GM19351 (cell line): ENCODE measurements at regions not wholly inside any gene's neighbourhood (a gene's known extent, or its start where the extent isn't known, plus 50 kb on each side); places are given as distances from the start of the nearest gene placed in this dataset.
"Not testable (repeated sequence)": the region's sequence is repeated elsewhere in the genome, so short reads cannot be mapped to it uniquely, and the experiment has no call there.

ENCODE experiments used
- ATAC-seq: cut with Tn5 transposase; IDR thresholded peaks from one replicate; pipeline ENCODE4 v1.9.1; 2021; ENCODE audit warnings: mild to moderate bottlenecking, moderate library complexity; ENCODE audit not compliant: unreplicated experiment

DNA sequence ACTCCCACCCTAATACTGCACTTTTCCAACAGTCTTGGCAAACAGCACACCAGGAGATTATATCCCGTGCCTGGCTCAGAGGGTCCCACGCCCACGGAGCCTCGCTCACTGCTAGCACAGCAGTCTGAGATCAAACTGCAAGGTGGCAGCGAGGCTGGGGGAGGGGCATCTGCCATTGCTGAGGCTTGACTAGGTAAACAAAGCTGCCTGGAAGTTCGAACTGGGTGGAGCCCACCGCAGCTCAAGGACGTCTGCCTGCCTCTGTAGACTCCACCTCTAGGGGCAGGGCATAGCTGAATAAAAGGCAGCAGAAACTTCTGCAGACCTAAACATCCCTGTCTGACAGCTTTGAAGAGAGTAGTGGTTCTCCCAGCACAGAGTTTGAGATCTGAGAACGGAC lies 401.9 kb upstream of the SLC30A5 start:
- not testable (repeated sequence) for ATAC-seq

- ATAC-seq = no peak
Observed at GRCh38 chr5:68698025-68698940, 395.5 kb upstream of the SLC30A5 start.

GRCh38 chr5:68699966-68700365 lies 393.8 kb upstream of the SLC30A5 start:
- ATAC-seq = no peak

- ATAC-seq = no peak
Observed at GRCh38 chr5:68707575-68707974, 386.2 kb upstream of the SLC30A5 start.

DNA sequence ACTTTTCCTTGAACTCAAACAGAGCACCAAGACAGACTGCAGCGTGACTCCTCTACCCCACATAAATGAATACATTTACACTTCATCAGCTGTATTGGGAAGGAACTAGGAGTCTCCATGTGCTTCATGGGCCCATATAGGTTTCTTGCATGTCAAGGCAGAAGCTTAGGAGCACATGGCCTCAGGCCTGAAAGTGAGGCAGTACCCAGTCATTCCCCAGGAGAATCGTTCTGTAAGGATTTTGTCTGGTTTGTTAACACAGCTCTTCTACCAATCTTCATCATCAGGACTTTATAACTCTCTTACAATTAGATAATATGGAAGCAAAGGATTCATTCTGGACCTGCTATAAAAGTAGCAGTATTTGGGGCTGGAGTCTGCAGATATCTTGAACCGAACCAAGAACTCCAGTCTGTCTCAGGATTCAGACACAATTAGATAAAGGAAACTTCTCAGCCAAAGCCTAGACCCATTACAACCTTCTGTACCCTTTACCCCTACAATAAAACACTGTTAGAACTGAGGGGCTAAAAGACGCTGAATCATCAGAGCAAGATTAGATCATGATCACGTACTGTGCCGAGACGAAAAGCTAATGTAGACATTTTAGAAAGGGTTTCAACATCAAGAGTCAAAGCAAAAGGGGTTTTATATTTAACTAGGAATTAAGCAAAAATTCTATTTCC lies 385.5 kb upstream of the SLC30A5 start:
- ATAC-seq = no peak

DNA sequence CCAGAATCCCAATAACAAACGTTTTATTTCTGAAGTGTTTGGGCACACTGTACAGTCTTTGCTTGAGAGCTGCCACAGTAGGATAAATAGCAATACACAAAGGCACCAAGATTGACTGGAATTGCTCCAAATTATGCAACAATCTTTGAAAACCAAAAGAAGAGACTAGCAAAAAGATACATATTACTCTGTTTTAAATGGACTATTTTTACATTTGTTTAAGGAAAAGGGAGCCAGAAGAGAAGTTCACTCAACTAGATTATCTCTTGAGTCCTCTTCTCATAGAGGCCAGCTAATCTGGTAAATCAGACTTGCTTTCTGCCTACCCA lies 385.0 kb upstream of the SLC30A5 start:
- no peak for ATAC-seq

DNA sequence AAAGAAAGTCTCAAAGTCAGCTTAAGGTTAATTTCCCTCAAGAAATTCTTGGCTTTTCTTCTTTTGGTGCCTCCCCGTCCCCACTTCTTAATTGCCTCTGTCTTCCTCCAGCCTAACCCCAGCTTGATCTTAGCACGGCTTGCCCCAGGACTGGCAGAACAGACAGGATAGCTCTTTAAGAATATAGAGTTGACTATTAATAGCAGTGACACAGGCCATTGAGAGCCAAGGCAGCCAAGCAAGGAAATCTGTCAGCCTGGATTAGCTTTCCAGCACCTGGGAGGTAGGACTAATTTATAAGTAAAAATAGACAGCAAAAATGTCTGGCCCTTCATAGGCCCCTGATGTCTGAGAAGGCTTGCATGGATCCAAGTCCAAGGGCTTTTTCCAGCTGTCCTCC lies 384.6 kb upstream of the SLC30A5 start:
- ATAC-seq = no peak

DNA sequence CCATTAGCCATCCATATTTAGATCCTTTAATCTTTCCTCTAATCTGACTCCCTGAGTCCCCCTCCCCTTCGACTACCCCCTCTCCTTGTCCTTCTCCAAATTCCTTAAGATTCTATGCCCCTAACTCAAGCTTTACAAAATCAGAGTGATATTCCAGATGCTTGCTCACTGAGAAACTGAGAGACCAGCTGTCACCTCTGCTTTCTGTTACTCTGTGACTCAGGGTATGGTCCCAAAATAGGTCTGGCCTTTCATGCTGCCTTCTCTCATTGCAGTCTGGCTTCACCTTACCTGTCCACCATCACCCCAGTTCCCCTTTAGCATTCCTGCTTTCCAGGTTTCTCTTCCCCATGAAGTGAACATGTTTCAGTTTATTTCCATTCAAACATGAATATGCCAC lies 383.3 kb upstream of the SLC30A5 start:
- ATAC-seq = peak; percentile 58

DNA sequence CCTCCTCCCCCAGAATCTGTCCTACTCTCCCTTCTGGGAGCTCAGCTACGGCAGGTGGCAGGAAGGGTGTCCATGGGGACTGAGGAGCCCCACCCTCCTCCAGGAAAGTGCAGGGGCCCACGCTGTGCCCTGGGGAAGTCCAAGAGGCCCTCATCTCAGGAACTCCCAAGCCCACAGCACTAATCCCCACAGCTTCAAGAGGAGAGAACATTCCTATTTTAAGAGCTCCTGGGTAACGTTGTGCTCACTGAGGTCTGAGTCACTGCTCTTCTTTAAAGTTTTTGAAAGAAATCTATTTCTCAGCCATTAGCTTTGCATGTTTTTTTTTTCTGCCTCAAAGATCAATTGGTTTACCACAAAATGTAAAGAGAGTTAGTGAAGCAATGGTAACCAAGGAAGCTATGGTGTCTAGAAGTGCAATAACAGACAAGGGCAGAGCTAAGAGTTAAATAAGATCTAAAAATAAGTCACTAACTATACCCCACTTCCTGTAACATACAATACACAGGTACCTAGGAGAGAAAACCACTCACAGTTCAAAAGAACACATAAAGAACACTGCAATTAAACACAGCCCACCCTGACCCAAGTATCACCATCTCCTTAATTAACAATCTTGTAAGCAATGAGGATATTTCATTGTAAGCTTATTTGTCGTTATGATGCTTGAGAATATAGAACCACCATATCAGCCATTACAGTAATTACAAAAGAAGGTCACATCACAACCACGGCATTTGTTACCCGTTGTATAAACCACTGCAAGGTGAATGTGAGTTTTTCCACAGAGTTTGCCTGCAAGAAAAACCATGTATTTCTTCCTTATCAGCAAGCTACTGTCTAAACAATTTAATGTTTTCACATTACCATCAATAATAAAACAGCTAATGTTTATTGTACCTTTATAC lies 382.3 kb upstream of the SLC30A5 start:
- ATAC-seq = peak; percentile 96

- no peak for ATAC-seq
Observed at GRCh38 chr5:68714810-68715209, 379.0 kb upstream of the SLC30A5 start.

DNA sequence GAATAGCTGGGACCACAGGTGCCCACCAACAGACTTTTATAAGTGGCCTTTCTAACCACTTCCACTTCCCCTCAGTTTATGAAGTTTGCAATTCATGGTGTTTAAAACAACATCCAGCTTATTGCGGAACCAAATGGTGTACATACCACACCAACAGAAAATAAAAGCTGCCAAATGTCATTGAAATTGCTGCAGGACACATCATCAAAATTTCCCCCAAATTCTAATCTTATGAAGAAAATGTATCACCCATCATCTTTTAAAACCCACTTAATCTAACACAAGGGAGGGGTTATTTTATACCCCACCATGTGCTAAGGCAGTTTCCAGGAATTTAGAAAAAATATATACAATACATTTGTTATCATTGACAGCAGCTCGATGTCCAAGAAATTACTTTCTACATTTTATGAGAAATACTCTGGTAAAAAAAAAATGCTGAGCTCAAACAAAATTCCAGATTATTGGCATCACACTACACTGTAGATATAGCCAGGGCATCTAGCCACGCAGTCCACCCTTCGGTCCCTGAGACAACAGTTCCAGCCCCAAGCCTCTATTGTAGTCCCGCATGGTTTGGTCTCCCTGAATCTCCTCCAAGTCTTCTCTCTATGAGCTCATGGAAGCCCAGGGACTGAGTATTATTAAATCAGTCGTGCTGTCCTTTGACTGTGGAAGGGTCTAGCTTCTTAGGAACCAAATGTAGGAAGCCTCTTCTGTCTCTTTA lies 372.8 kb upstream of the SLC30A5 start:
- ATAC-seq = no peak

- no peak for ATAC-seq
Observed at GRCh38 chr5:68722357-68722756, 371.5 kb upstream of the SLC30A5 start.

GRCh38 chr5:68725905-68726683 lies 367.7 kb upstream of the SLC30A5 start:
- ATAC-seq = no peak

GRCh38 chr5:68727931-68728330 lies 365.9 kb upstream of the SLC30A5 start:
- ATAC-seq = no peak

DNA sequence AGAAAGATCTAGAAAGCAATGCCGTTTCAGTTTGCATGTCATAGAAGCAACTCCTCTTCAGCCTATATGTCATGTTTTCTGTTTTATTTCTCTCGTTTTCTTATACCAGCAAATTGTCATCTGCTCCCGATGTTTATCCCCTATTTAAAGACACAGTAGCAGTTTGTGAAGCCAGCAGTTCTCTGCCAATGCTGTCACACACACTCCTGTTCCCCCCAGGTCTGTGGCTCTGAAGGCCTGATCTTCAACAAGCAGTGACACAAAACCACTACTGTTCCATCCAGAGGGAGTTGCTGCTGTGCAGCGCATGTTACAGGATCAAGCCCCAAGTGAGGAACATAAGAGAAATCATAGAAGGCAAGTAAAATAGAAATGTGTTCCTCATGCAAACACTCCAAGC lies 364.1 kb upstream of the SLC30A5 start:
- ATAC-seq = no peak

DNA sequence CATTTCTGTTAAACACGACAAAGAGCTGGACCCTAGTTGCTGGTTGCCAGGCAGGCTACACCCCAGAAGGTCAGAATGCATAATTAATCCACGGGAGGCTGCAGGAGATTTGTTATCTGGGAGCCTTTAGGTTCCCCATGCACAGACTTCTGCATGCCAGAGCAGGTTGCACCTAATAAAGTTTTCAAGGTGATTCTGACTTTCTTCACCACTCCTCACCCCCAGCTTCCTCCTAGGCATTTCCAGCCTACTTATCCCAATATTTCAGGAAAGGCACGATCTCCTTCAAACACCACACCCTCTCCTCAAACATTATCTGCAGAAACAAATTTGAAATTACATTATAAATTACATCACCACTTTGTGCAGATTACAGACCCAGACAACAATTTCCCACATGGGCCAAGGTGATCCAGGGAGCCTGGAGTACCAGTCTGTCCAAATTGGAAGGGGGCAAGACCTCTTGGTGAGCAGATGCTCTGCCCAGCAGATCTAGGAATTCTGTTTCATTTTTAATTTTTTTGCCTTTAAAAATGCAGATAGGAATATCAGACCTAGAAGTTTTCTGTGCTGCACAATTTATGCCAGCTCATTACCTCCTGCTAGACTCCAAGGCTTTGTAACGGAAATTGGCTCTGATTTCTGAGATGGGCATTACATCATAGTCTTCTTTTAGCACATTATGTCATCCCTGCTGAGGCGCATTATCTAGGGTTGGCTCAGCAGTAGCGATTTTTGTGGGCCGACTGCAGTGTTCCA lies 363.4 kb upstream of the SLC30A5 start:
- ATAC-seq = no peak

- ATAC-seq = no peak
Observed at GRCh38 chr5:68730979-68731654, 362.7 kb upstream of the SLC30A5 start.

DNA sequence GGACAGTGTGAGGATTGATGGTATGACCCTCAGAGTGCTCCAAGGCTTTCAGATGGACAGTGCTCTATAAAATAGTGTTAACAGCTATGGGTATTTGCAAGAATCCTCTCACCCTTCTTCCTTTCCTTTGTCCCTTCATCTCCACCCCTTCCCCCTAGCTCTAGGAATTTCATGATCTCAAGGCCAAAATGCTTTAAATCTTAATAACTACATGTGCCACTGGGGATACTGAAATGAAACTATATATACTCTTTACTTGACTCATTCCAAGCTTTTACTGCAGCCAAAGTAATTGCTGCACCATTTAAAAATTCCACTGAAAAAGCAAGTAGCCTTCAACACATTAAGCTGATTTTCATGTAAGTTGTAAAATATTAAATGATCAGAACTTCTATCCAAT lies 361.6 kb upstream of the SLC30A5 start:
- ATAC-seq = no peak

GRCh38 chr5:68734781-68735180 lies 359.0 kb upstream of the SLC30A5 start:
- no peak for ATAC-seq
